GM10248 (cell line): ENCODE measurements at regions not wholly inside any gene's neighbourhood (a gene's known extent, or its start where the extent isn't known, plus 50 kb on each side); places are given as distances from the start of the nearest gene placed in this dataset.

ENCODE experiments used
- CTCF ChIA-PET: fragments of 300-600 bp; sonication (Branson Sonifier 250); formaldehyde crosslinking; extraction: SDS; loops from one replicate; lab custom pipeline; 2021; ENCODE audit warnings: antibody characterized with exemption; lab: Yijun Ruan, JAX
- POLR2A ChIA-PET: fragments of 350-650 bp; sonication (Branson Sonifier 250); formaldehyde crosslinking; extraction: SDS; loops from one replicate; lab custom pipeline; 2020; ENCODE audit warnings: antibody characterized with exemption; lab: Yijun Ruan, JAX
- DNase-seq: peaks from one replicate; pipeline ENCODE4 v3.0.0; 2012; ENCODE audit errors: extremely low spot score
- TF ChIP-seq, protein P1 (sequence below): IDR thresholded peaks from 2 replicates; pipeline ENCODE4 v1.5.1; 2012; ENCODE audit warnings: mild to moderate bottlenecking, low read depth; ENCODE audit errors: extremely low read depth, missing control alignments, control extremely low read depth

DNA sequence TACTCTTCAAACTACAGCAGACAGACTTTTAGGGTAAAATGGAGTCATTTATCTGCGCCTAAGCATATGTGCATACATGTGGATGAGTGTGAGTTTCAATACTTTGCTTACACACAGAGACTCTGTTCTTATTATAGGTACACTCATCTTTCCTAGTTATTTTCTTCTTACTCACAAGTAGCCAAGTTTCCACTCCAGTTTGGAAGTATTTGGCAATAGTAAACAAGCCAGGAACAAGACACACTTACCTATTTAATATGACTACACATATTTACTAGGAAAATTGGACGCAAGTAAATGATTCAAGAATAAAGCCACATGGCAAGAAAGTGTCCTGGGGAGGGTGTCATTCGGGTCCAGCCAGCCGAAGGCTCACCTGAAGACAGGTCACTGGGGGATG, 414.3 kb downstream of the FBXO15 start:
- no peak for DNase-seq
- POLR2A ChIA-PET = no interaction called here
- TF ChIP-seq, protein P1, sequence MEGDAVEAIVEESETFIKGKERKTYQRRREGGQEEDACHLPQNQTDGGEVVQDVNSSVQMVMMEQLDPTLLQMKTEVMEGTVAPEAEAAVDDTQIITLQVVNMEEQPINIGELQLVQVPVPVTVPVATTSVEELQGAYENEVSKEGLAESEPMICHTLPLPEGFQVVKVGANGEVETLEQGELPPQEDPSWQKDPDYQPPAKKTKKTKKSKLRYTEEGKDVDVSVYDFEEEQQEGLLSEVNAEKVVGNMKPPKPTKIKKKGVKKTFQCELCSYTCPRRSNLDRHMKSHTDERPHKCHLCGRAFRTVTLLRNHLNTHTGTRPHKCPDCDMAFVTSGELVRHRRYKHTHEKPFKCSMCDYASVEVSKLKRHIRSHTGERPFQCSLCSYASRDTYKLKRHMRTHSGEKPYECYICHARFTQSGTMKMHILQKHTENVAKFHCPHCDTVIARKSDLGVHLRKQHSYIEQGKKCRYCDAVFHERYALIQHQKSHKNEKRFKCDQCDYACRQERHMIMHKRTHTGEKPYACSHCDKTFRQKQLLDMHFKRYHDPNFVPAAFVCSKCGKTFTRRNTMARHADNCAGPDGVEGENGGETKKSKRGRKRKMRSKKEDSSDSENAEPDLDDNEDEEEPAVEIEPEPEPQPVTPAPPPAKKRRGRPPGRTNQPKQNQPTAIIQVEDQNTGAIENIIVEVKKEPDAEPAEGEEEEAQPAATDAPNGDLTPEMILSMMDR = no peak
- CTCF ChIA-PET = interaction anchor here (1.6 to 1.7 kb wide), 2 partner anchors 8 to 9 kb away, joined by 4 to 7 read pairs; no protein-coding TSS in a partner anchor

- CTCF ChIA-PET = no interaction called here
- TF ChIP-seq, protein P1 = no peak
- no peak for DNase-seq
- POLR2A ChIA-PET = no interaction called here
These were observed 419.0 kb downstream of the FBXO15 start for GRCh38 chr18:73728657-73729056.

DNA sequence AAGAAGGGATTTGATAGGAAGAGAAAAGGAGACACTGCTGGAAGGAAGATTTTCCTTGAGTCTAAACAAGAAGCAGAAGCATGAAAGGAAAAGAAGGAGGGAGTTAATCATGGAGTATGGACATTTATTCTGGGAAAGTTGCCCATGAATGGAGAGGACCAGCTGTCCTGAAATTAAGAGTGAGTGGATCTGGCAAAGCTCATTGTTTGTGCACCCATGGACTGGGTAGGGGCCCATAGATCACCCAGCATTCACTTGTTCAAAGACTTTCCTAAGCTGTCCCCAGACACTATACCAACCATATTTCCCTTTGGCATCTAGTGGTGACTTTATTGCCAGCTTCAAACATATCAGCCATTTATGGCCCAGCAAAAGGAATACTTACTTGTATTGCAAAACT, 422.7 kb downstream of the FBXO15 start:
- ChIA-PET POLR2A (no interaction called here), CTCF (interaction anchor here (1.6 to 2.0 kb wide), 2 partner anchors 8 to 16 kb away, joined by 4 read pairs; no protein-coding TSS in a partner anchor)
- TF ChIP-seq, protein P1 = no peak
- no peak for DNase-seq

- ChIA-PET POLR2A (no interaction called here), CTCF (no interaction called here)
- DNase-seq = no peak
- TF ChIP-seq, protein P1 = no peak
These were observed 428.0 kb downstream of the FBXO15 start for GRCh38 chr18:73719611-73720010.

DNA sequence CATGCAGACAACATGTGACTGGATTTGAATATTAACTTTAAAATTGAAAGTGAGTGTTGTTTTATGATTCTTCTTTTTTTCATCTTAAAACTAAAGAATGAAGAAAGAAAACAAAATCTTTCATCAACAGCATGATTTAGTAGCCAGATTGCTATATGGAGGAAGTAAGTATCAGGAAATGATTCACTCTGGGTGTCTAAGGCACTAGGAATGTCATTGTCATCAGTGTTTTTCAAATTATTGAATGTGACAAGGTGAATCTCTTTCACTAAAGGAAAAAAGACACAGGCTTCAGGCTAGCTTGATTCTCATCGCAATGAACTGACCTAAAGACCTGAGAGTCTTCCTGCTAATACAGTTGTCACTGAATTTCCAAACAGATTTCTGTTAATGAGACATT, 430.1 kb downstream of the FBXO15 start:
- TF ChIP-seq, protein P1 = no peak
- DNase-seq = no peak
- POLR2A ChIA-PET = no interaction called here
- CTCF ChIA-PET = no interaction called here

GRCh38 chr18:73715210-73715670, 432.4 kb downstream of the FBXO15 start:
- POLR2A ChIA-PET = no interaction called here
- no peak for DNase-seq
- CTCF ChIA-PET = interaction anchor here (1.1 kb wide), 1 partner anchor 37 kb away, joined by 3 read pairs; no protein-coding TSS in a partner anchor
- TF ChIP-seq, protein P1 = no peak

DNA sequence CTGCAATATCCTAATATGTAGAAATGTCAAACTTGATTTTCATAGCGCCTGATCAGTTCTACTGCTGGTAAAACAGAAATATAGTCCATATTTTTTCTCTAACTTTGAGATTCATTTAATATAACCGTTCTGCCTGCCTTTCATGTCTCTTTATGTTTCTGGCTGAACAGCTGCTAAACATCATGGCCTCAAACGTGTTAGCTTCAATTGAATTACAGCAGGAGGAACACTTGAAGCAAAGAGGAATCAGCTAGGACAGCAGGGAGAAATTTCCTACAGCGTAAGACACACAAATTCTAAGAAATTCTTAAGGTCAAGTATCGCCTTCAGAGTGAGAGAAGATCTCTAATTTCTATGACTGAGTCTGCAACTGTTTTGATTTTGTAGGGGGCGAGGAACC, 433.2 kb downstream of the FBXO15 start:
- ChIA-PET CTCF (interaction anchor here (1.1 kb wide), 2 partner anchors 11 to 36 kb away, joined by 3 read pairs; no protein-coding TSS in a partner anchor), POLR2A (no interaction called here)
- TF ChIP-seq, protein P1 = no peak
- no peak for DNase-seq
